ENCODE measurements at regions not wholly inside any gene's neighbourhood (a gene's known extent, or its start where the extent isn't known, plus 50 kb on each side); places are given as distances from the start of the nearest gene placed in this dataset.

- DNase-seq (ENCODE audit: low read depth in 3 of 3, low spot score in 1 of 3) = no peak
These were observed 1322.1 kb upstream of the ZEB2 start for GRCh38 chr2:145841973-145842372.

GRCh38 chr2:145836986-145837385 is 1317.1 kb upstream of the ZEB2 start:
- DNase-seq (ENCODE audit: low read depth in 3 of 3, low spot score in 1 of 3) = no peak

GRCh38 chr2:145835665-145836064 is 1315.7 kb upstream of the ZEB2 start:
- DNase-seq (ENCODE audit: low read depth in 3 of 3, low spot score in 1 of 3) = no peak

- no peak for DNase-seq (ENCODE audit: low read depth in 3 of 3, low spot score in 1 of 3)
These were observed 1312.8 kb upstream of the ZEB2 start for GRCh38 chr2:145832681-145833080.

- no peak for DNase-seq (ENCODE audit: low read depth in 3 of 3, low spot score in 1 of 3)
These were observed 1310.0 kb upstream of the ZEB2 start for GRCh38 chr2:145829931-145830330.

- DNase-seq (ENCODE audit: low read depth in 3 of 3, low spot score in 1 of 3) = no peak
These were observed 1307.3 kb upstream of the ZEB2 start for GRCh38 chr2:145827235-145827634.

- no peak for DNase-seq (ENCODE audit: low read depth in 3 of 3, low spot score in 1 of 3)
These were observed 1304.5 kb upstream of the ZEB2 start for GRCh38 chr2:145824384-145824783.

- DNase-seq (ENCODE audit: low read depth in 3 of 3, low spot score in 1 of 3) = no peak
These were observed 1303.1 kb upstream of the ZEB2 start for GRCh38 chr2:145822892-145823534.

- DNase-seq (ENCODE audit: low read depth in 3 of 3, low spot score in 1 of 3) = no peak
These were observed 1300.7 kb upstream of the ZEB2 start for GRCh38 chr2:145820651-145821050.

GRCh38 chr2:145818890-145819504 is 1299.1 kb upstream of the ZEB2 start:
- DNase-seq (ENCODE audit: low read depth in 3 of 3, low spot score in 1 of 3) = no peak

- DNase-seq (ENCODE audit: low read depth in 3 of 3, low spot score in 1 of 3) = no peak
These were observed 1296.0 kb upstream of the ZEB2 start for GRCh38 chr2:145815933-145816332.

- DNase-seq (ENCODE audit: low read depth in 3 of 3, low spot score in 1 of 3) = no peak
These were observed 1293.6 kb upstream of the ZEB2 start for GRCh38 chr2:145813481-145813880.

GRCh38 chr2:145812165-145812554 is 1292.2 kb upstream of the ZEB2 start:
- DNase-seq (ENCODE audit: low read depth in 3 of 3, low spot score in 1 of 3) = no peak

GRCh38 chr2:145811276-145812164 is 1291.6 kb upstream of the ZEB2 start:
- no peak for DNase-seq (ENCODE audit: low read depth in 3 of 3, low spot score in 1 of 3)

- no peak for DNase-seq (ENCODE audit: low read depth in 3 of 3, low spot score in 1 of 3)
These were observed 1288.0 kb upstream of the ZEB2 start for GRCh38 chr2:145807968-145808367.

GRCh38 chr2:145807554-145807953 is 1287.6 kb upstream of the ZEB2 start:
- no peak for DNase-seq (ENCODE audit: low read depth in 3 of 3, low spot score in 1 of 3)

GRCh38 chr2:145806546-145806945 is 1286.6 kb upstream of the ZEB2 start:
- no peak for DNase-seq (ENCODE audit: low read depth in 3 of 3, low spot score in 1 of 3)

GRCh38 chr2:145802133-145802532 is 1282.2 kb upstream of the ZEB2 start:
- DNase-seq (ENCODE audit: low read depth in 3 of 3, low spot score in 1 of 3) = no peak

GRCh38 chr2:145801210-145801609 is 1281.3 kb upstream of the ZEB2 start:
- DNase-seq (ENCODE audit: low read depth in 3 of 3, low spot score in 1 of 3) = no peak

GRCh38 chr2:145800151-145801091 is 1280.5 kb upstream of the ZEB2 start:
- DNase-seq (ENCODE audit: low read depth in 3 of 3, low spot score in 1 of 3) = no peak

GRCh38 chr2:145799595-145800108 is 1279.7 kb upstream of the ZEB2 start:
- DNase-seq (ENCODE audit: low read depth in 3 of 3, low spot score in 1 of 3) = no peak
